H1 (cell line): ENCODE measurements at regions not wholly inside any gene's neighbourhood (a gene's known extent, or its start where the extent isn't known, plus 50 kb on each side); places are given as distances from the start of the nearest gene placed in this dataset.

Experiments used
- CTCF ChIA-PET: fragments of 300-600 bp; sonication (Branson Sonifier 250); formaldehyde crosslinking; loops from one replicate; lab custom pipeline; 2021; ENCODE audit not compliant: partially characterized antibody; lab: Charles Lee
- POLR2A ChIA-PET: fragments of 300-600 bp; sonication (Branson Sonifier 250); formaldehyde crosslinking; loops from one replicate; lab custom pipeline; 2021; ENCODE audit warnings: inconsistent platforms; ENCODE audit not compliant: partially characterized antibody; lab: Charles Lee
- DNase-seq, 2 experiments: peaks; one replicate each; pipeline versions ENCODE4 v3.0.0 to v3.0.0-alpha.2; 2010 to 2022; ENCODE audit warnings: low spot score in 2 of 2, low read depth in 1 of 2, mixed read lengths in 1 of 2
- FAIRE-seq: peaks from 2 replicates; lab custom pipeline; 2011; peaks lifted over from hg19 to GRCh38; lab: Jason Lieb, UNC
- H2AFZ ChIP-seq: 2 replicates; pipeline ENCODE4 v1.8.1; 2012; ENCODE audit warnings: low read length, inconsistent platforms
- H2AK5ac ChIP-seq: 2 replicates; pipeline ENCODE4 v1.6.1; 2013; ENCODE audit warnings: low read depth, low read length
- H2BK120ac ChIP-seq: replicated peaks from 2 replicates; pipeline ENCODE3; 2013; ENCODE audit warnings: low read depth, low read length, inconsistent platforms
- H2BK12ac ChIP-seq: 2 replicates; pipeline ENCODE4 v1.6.1; 2013; ENCODE audit warnings: low read depth, low read length
- H2BK15ac ChIP-seq: 2 replicates; pipeline ENCODE4 v1.6.1; 2013; ENCODE audit warnings: low read length
- H2BK20ac ChIP-seq: 2 replicates; pipeline ENCODE4 v1.6.1; 2013; ENCODE audit warnings: low read length
- H2BK5ac ChIP-seq: 2 replicates; pipeline ENCODE4 v1.6.1; 2013; ENCODE audit warnings: low read depth, low read length
- H3K14ac ChIP-seq: 2 replicates; pipeline ENCODE4 v1.6.1; 2013; ENCODE audit warnings: inconsistent platforms; ENCODE audit not compliant: insufficient read length
- H3K18ac ChIP-seq: 2 replicates; pipeline ENCODE4 v1.6.1; 2013; ENCODE audit warnings: low read length; ENCODE audit errors: extremely low read depth
- H3K23ac ChIP-seq: 2 replicates; pipeline ENCODE4 v1.6.1; 2013; ENCODE audit warnings: inconsistent platforms; ENCODE audit not compliant: insufficient read length
- H3K23me2 ChIP-seq: 2 replicates; pipeline ENCODE4 v1.6.1; 2013; ENCODE audit warnings: low read depth, low read length
- H3K27ac ChIP-seq: 2 replicates; pipeline ENCODE4 v1.6.1; 2011; ENCODE audit warnings: low read depth, low read length, inconsistent platforms
- H3K27me3 ChIP-seq, 4 experiments: replicated peaks in 1 of 4; 1 replicate in 1 of 4; 2 replicates in 3 of 4; pipeline versions ENCODE4 v1.6.1 to v1.8.1; 2011 to 2013; ENCODE audit warnings: low read length in 3 of 4, mild to moderate bottlenecking in 3 of 4, inconsistent platforms in 2 of 4, mixed read lengths in 2 of 4, moderate library complexity in 1 of 4; ENCODE audit not compliant: control insufficient read depth in 3 of 4, insufficient read depth in 3 of 4; ENCODE audit errors: extremely low read depth in 1 of 4
- H3K36me3 ChIP-seq, 4 experiments: 2 replicates each; pipeline versions ENCODE4 v1.6.1 to v1.8.1; 2011 to 2013; ENCODE audit warnings: mild to moderate bottlenecking in 4 of 4, low read length in 3 of 4, moderate library complexity in 2 of 4, control low read depth in 1 of 4, inconsistent platforms in 1 of 4; ENCODE audit not compliant: insufficient read depth in 4 of 4, control insufficient read depth in 2 of 4
- H3K4ac ChIP-seq: replicated peaks from 2 replicates; pipeline ENCODE3; 2013; ENCODE audit warnings: low read length, low read depth, mixed read lengths, inconsistent platforms; ENCODE audit not compliant: insufficient read length
- H3K4me1 ChIP-seq, 4 experiments: replicated peaks in 1 of 4; 1 replicate in 1 of 4; 2 replicates in 3 of 4; pipeline versions ENCODE4 v1.6.1 to v1.8.1; 2011 to 2013; ENCODE audit warnings: low read length in 3 of 4, inconsistent platforms in 2 of 4, mixed read lengths in 1 of 4; ENCODE audit not compliant: insufficient read depth in 4 of 4, control insufficient read depth in 3 of 4
- H3K4me2 ChIP-seq, 2 experiments: 2 replicates each; pipeline versions ENCODE4 v1.6.1 to v1.8.1; 2011 to 2013; ENCODE audit warnings: low read depth in 2 of 2, low read length in 2 of 2, control low read depth in 1 of 2, inconsistent platforms in 1 of 2, mild to moderate bottlenecking in 1 of 2; ENCODE audit not compliant: insufficient read depth in 1 of 2
- H3K4me3 ChIP-seq, 4 experiments: fragments of 200-600, 300-600 bp in 1 of 4; sonication (generic), shearing (Covaris generic), sonication (Bioruptor Twin) in 1 of 4; 2 replicates each; pipeline versions ENCODE4 v1.5.1 to v1.8.1; 2011 to 2016; ENCODE audit warnings: low read length in 4 of 4, low read depth in 3 of 4, control low read depth in 2 of 4, inconsistent platforms in 2 of 4, mild to moderate bottlenecking in 2 of 4, mixed read lengths in 1 of 4, moderate library complexity in 1 of 4; ENCODE audit not compliant: insufficient read depth in 2 of 4; ENCODE audit errors: extremely low read depth in 1 of 4
- H3K56ac ChIP-seq: replicated peaks from 2 replicates; pipeline ENCODE3; 2013; ENCODE audit warnings: low read depth, mild to moderate bottlenecking, mixed read lengths, low read length, inconsistent platforms; ENCODE audit not compliant: insufficient read length
- H3K79me1 ChIP-seq: 2 replicates; pipeline ENCODE4 v1.6.1; 2013; ENCODE audit warnings: low read depth, low read length, control low read depth
- H3K79me2 ChIP-seq, 2 experiments: 2 replicates each; pipeline versions ENCODE4 v1.6.1 to v1.8.1; 2012 to 2013; ENCODE audit warnings: low read length in 2 of 2, mild to moderate bottlenecking in 2 of 2, inconsistent platforms in 1 of 2; ENCODE audit not compliant: insufficient read depth in 2 of 2, control insufficient read depth in 1 of 2
- H3K9ac ChIP-seq, 4 experiments: replicated peaks in 1 of 4; 1 replicate in 1 of 4; 2 replicates in 3 of 4; pipeline versions ENCODE4 v1.6.1 to v1.8.1; 2011 to 2013; ENCODE audit warnings: low read depth in 3 of 4, low read length in 3 of 4, control low read depth in 2 of 4, mild to moderate bottlenecking in 2 of 4, moderate library complexity in 2 of 4, inconsistent platforms in 1 of 4; ENCODE audit errors: extremely low read depth in 1 of 4
- H3K9me3 ChIP-seq, 2 experiments: 2 replicates each; pipeline versions ENCODE4 v1.6.1 to v1.8.1; 2012 to 2013; ENCODE audit warnings: mild to moderate bottlenecking in 2 of 2, moderate library complexity in 2 of 2, control low read depth in 1 of 2, inconsistent platforms in 1 of 2, low read depth in 1 of 2, low read length in 1 of 2, mixed read lengths in 1 of 2; ENCODE audit not compliant: insufficient read depth in 2 of 2
- H4K20me1 ChIP-seq, 2 experiments: replicated peaks in 1 of 2; 2 replicates each; pipeline versions ENCODE3 to v1.8.1; 2011 to 2013; ENCODE audit warnings: inconsistent platforms in 2 of 2, low read length in 2 of 2, mild to moderate bottlenecking in 1 of 2; ENCODE audit not compliant: insufficient read depth in 2 of 2, control insufficient read depth in 1 of 2
- H4K5ac ChIP-seq: 2 replicates; pipeline ENCODE4 v1.6.1; 2013; ENCODE audit warnings: low read length, low read depth, mixed read lengths, inconsistent platforms; ENCODE audit not compliant: insufficient read length
- H4K8ac ChIP-seq: 2 replicates; pipeline ENCODE4 v1.8.0; 2013; ENCODE audit warnings: mild to moderate bottlenecking, moderate library complexity, low read length, inconsistent platforms; ENCODE audit not compliant: insufficient read depth; ENCODE audit errors: extremely low read depth
- H4K91ac ChIP-seq: replicated peaks from 2 replicates; pipeline ENCODE3; 2013; ENCODE audit warnings: low read length, mixed read lengths, inconsistent platforms; ENCODE audit not compliant: insufficient read length
- ASH2L ChIP-seq: fragments of 200-600, 300-600 bp; sonication (generic); IDR thresholded peaks from one replicate; pipeline ENCODE4 v1.7.1; 2017; ENCODE audit warnings: low read length
- BACH1 ChIP-seq: IDR thresholded peaks from 2 replicates; pipeline ENCODE4 v1.6.1; 2012; ENCODE audit warnings: low read length, improper control_type of control experiment
- CBX8 ChIP-seq: fragments of 300-800, 300-1000 bp; sonication (generic); IDR thresholded peaks from 2 replicates; pipeline ENCODE4 v1.7.1; 2016; ENCODE audit warnings: low read depth, low read length, borderline replicate concordance
- CREB1 ChIP-seq: IDR thresholded peaks from 2 replicates; pipeline ENCODE4 v1.6.1; 2012; ENCODE audit warnings: inconsistent platforms
- CTBP2 ChIP-seq: IDR thresholded peaks from 2 replicates; pipeline ENCODE4 v1.7.0; 2011; ENCODE audit warnings: borderline replicate concordance, mild to moderate bottlenecking, moderate library complexity, mixed read lengths, low read length; ENCODE audit not compliant: insufficient read depth, insufficient read length
- JUND ChIP-seq: IDR thresholded peaks from 2 replicates; pipeline ENCODE4 v1.6.1; 2011; ENCODE audit warnings: mild to moderate bottlenecking, improper control_type of control experiment, low read length
- KDM1A ChIP-seq: fragments of 200-600, 300-600 bp; sonication (generic); IDR thresholded peaks from 2 replicates; pipeline ENCODE4 v1.7.1; 2016; ENCODE audit warnings: mild to moderate bottlenecking, low read length, borderline replicate concordance
- KDM4A ChIP-seq: IDR thresholded peaks from one replicate; pipeline ENCODE4 v1.7.1; 2012; ENCODE audit warnings: low read depth, mild to moderate bottlenecking, moderate library complexity, low read length, inconsistent platforms; ENCODE audit not compliant: severe bottlenecking
- NRF1 ChIP-seq: IDR thresholded peaks from 2 replicates; pipeline ENCODE4 v1.6.1; 2011; ENCODE audit warnings: mild to moderate bottlenecking, low read depth, low read length, improper control_type of control experiment
- POLR2A ChIP-seq, 2 experiments: IDR thresholded peaks; 1 replicate in 1 of 2; 2 replicates in 1 of 2; pipeline ENCODE4 v1.6.1; 2011; ENCODE audit warnings: low read depth in 2 of 2, low read length in 2 of 2, mild to moderate bottlenecking in 2 of 2; ENCODE audit errors: control extremely low read depth in 1 of 2
- RFX5 ChIP-seq: IDR thresholded peaks from 2 replicates; pipeline ENCODE4 v1.6.1; 2011; ENCODE audit warnings: low read depth, low read length, improper control_type of control experiment, borderline replicate concordance
- RXRA ChIP-seq: IDR thresholded peaks from 2 replicates; pipeline ENCODE4 v1.6.1; 2011; ENCODE audit warnings: low read depth, mild to moderate bottlenecking, low read length, moderate library complexity; ENCODE audit not compliant: insufficient read depth
- SRF ChIP-seq: IDR thresholded peaks from 2 replicates; pipeline ENCODE4 v1.6.1; 2011; ENCODE audit warnings: mild to moderate bottlenecking, low read depth, low read length, moderate library complexity
- TCF12 ChIP-seq: IDR thresholded peaks from 2 replicates; pipeline ENCODE4 v1.6.1; 2011; ENCODE audit warnings: low read depth, mild to moderate bottlenecking, low read length
- TEAD4 ChIP-seq: IDR thresholded peaks from 2 replicates; pipeline ENCODE4 v1.6.1; 2012; ENCODE audit warnings: low read depth, low read length, inconsistent platforms, mixed read lengths
- USF2 ChIP-seq: IDR thresholded peaks from 2 replicates; pipeline ENCODE4 v1.6.1; 2011; ENCODE audit warnings: low read length, improper control_type of control experiment
- WGBS, 2 experiments: shearing (Covaris generic) in 1 of 2; methylation state at CpG; one replicate each; pipeline versions ENCODE4 v1.1.6 to v1.1.7; 2013 to 2015; ENCODE audit warnings: low lambda C conversion rate in 2 of 2, mixed read lengths in 2 of 2, inconsistent platforms in 1 of 2, low coverage in 1 of 2, missing lambda C conversion rate in 1 of 2; ENCODE audit not compliant: insufficient replicate concordance in 2 of 2, insufficient coverage in 1 of 2, insufficient read length in 1 of 2; ENCODE audit errors: extremely low coverage in 1 of 2, missing lambda C conversion rate in 1 of 2; 5-methylcytosine and 5-hydroxymethylcytosine counted together

DNA sequence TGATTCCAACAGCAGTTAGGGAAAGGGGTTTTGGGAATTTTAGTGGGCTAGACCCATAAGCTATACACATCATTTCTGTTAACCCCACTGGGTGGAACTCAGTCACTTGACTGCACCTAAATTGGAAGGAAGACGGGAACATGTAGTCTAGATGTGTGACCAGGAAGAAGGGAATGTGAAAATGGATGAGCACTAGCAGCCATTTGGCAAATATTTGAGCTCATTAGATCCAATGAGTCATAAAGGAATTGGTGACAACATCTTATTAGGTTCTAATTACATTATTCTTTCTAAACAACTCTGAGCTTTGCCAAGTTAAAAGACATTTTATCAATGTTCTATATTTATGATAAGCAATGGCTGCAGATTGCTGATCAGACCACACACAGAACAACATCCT is 400.6 kb downstream of the IRS1 start:
- Histone ChIP-seq H3K14ac (no peak overlapping the region), H4K91ac (no peak overlapping the region), H3K23me2 (no peaks in the 10 kb centered on the region), H3K4ac (no peak overlapping the region), H2AFZ (no peak overlapping the region), H2BK5ac (no peak overlapping the region), H3K27ac (no peak overlapping the region), H3K4me3 (no peak overlapping the region), H2AK5ac (no peak overlapping the region), H2BK20ac (no peak overlapping the region), H2BK15ac (no peak overlapping the region), H3K9me3 (no peaks in the 10 kb centered on the region), H3K9ac (no peak overlapping the region), H2BK12ac (no peak overlapping the region), H3K27me3 (no peaks in the 10 kb centered on the region), H3K4me1 (no peaks in the 10 kb centered on the region), H3K79me1 (no peaks in the 10 kb centered on the region), H3K18ac (no peak overlapping the region), H4K5ac (no peak overlapping the region), H4K8ac (no peak overlapping the region), H3K56ac (no peak overlapping the region), H3K79me2 (no peaks in the 10 kb centered on the region), H3K4me2 (no peak overlapping the region), H3K36me3 (no peaks in the 10 kb centered on the region), H2BK120ac (no peak overlapping the region), H4K20me1 (no peaks in the 10 kb centered on the region), H3K23ac (no peak overlapping the region)
- ChIA-PET CTCF (interaction anchor here (1.8 kb wide), 1 partner anchor 9 kb away, joined by 5 read pairs; no protein-coding TSS in a partner anchor), POLR2A (no interaction called here)
- 94% methylated on average over 1 of the region's 1 CpG; no CpG with 5 or more reads in 1 of the 2 experiments for WGBS, 2 experiments
- FAIRE-seq, result no peak
- no peak for DNase-seq
- TF ChIP-seq USF2 (no peak), JUND (no peak), BACH1 (no peak), TEAD4 (no peak), CREB1 (no peak), SRF (no peak), CBX8 (no peak), ASH2L (no peak), TCF12 (no peak), NRF1 (no peak), KDM4A (no peak), KDM1A (no peak), RFX5 (no peak), RXRA (no peak), POLR2A (IDR thresholded peaks at IDR 0.05; ENCODE audit: control extremely low read depth in 1 of 2, low read depth in 2 of 2, low read length in 2 of 2) (no peak), CTBP2 (no peak)
